ENCODE measurements at regions not wholly inside any gene's neighbourhood (a gene's known extent, or its start where the extent isn't known, plus 50 kb on each side); places are given as distances from the start of the nearest gene placed in this dataset.
"Not testable (repeated sequence)": the region's sequence is repeated elsewhere in the genome, so short reads cannot be mapped to it uniquely, and the experiment has no call there.

- DNase-seq (ENCODE audit: low read depth in 2 of 2): no peak
These were observed 318.8 kb upstream of the NAALADL2 start for GRCh38 chr3:174540116-174540908.

- no peak for DNase-seq (ENCODE audit: low read depth in 2 of 2)
These were observed 317.3 kb upstream of the NAALADL2 start for GRCh38 chr3:174541708-174542315.

- no peak for DNase-seq (ENCODE audit: low read depth in 2 of 2)
These were observed 311.2 kb upstream of the NAALADL2 start for GRCh38 chr3:174547801-174548435.

- DNase-seq (ENCODE audit: low read depth in 2 of 2): no peak
These were observed 310.1 kb upstream of the NAALADL2 start for GRCh38 chr3:174548841-174549623.

- no peak for DNase-seq (ENCODE audit: low read depth in 2 of 2)
These were observed 277.6 kb upstream of the NAALADL2 start for GRCh38 chr3:174581558-174581957.

- DNase-seq (ENCODE audit: low read depth in 2 of 2): no peak
These were observed 275.7 kb upstream of the NAALADL2 start for GRCh38 chr3:174583396-174583795.

- DNase-seq (ENCODE audit: low read depth in 2 of 2): not testable (repeated sequence)
These were observed 272.0 kb upstream of the NAALADL2 start for GRCh38 chr3:174587137-174587536.

GRCh38 chr3:174596447-174596982 is 262.6 kb upstream of the NAALADL2 start:
- no peak for DNase-seq (ENCODE audit: low read depth in 2 of 2)

- DNase-seq (ENCODE audit: low read depth in 2 of 2): no peak
These were observed 260.2 kb upstream of the NAALADL2 start for GRCh38 chr3:174598885-174599439.

GRCh38 chr3:174613173-174613572 is 246.0 kb upstream of the NAALADL2 start:
- DNase-seq (ENCODE audit: low read depth in 2 of 2): no peak

GRCh38 chr3:174614036-174614435 is 245.1 kb upstream of the NAALADL2 start:
- no peak for DNase-seq (ENCODE audit: low read depth in 2 of 2)

GRCh38 chr3:174618368-174619080 is 240.6 kb upstream of the NAALADL2 start:
- no peak for DNase-seq (ENCODE audit: low read depth in 2 of 2)

GRCh38 chr3:174619239-174619638 is 239.9 kb upstream of the NAALADL2 start:
- DNase-seq (ENCODE audit: low read depth in 2 of 2): no peak

- no peak for DNase-seq (ENCODE audit: low read depth in 2 of 2)
These were observed 239.0 kb upstream of the NAALADL2 start for GRCh38 chr3:174620138-174620537.

GRCh38 chr3:174620855-174621472 is 238.2 kb upstream of the NAALADL2 start:
- no peak for DNase-seq (ENCODE audit: low read depth in 2 of 2)

- DNase-seq (ENCODE audit: low read depth in 2 of 2): no peak
These were observed 225.8 kb upstream of the NAALADL2 start for GRCh38 chr3:174633342-174633741.

- DNase-seq (ENCODE audit: low read depth in 2 of 2): no peak
These were observed 222.7 kb upstream of the NAALADL2 start for GRCh38 chr3:174636451-174636850.

GRCh38 chr3:174639406-174639805 is 219.7 kb upstream of the NAALADL2 start:
- DNase-seq (ENCODE audit: low read depth in 2 of 2): no peak

GRCh38 chr3:174639970-174640369 is 219.2 kb upstream of the NAALADL2 start:
- no peak for DNase-seq (ENCODE audit: low read depth in 2 of 2)

- no peak for DNase-seq (ENCODE audit: low read depth in 2 of 2)
These were observed 218.2 kb upstream of the NAALADL2 start for GRCh38 chr3:174640932-174641331.

All from stimulated activated CD4-positive, alpha-beta T cell treated with anti-CD3 and anti-CD28 coated beads, Interleukin-1b, Interleukin-23, amount 100 ng/mL, for 1 hour (primary cell).